ENCODE measurements at regions not wholly inside any gene's neighbourhood (a gene's known extent, or its start where the extent isn't known, plus 50 kb on each side); places are given as distances from the start of the nearest gene placed in this dataset.

DNA sequence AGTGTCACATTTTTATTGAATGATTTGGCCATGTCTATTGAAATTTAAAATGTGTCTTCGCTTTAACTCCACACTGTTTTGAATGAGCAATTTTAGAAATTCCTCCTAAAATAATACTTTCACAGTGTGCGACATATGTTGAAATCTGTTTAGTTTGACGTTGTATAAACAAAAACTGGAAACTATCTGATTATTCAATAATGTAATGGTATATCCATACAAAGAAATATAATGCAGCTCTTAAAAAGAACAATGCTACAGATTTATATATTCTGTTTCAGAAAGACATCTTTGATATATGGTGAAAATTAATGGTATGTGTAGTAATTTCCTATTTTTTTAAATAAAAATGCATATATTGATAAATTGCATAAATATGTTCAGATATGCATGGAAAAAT lies 268.7 kb upstream of the SORL1-AS1 start:
- Histone ChIP-seq H3K4me1 (peaks cover 12% of the 10 kb centered on the region), H3K27me3 (no peaks in the 10 kb centered on the region), H3K27ac (no peak overlapping the region), H3K36me3 (ENCODE audit: low read depth, missing control alignments) (no peaks in the 10 kb centered on the region), H3K9me3 (no peaks in the 10 kb centered on the region), H3K4me3 (no peak overlapping the region)
- WGBS, 2 donors, result 86 to 89% methylated on average over 3 of the region's 3 CpGs
- DNase-seq, result no peak
- intact Hi-C loops (cut with DNase I; ENCODE audit: low total_unique reads), result loop anchor here (10.0 kb wide), 1 partner anchor 47 kb away; no protein-coding TSS in a partner anchor
- TF ChIP-seq POLR2A (IDR thresholded peaks at IDR 0.05) (no peak), CTCF (IDR thresholded peaks at IDR 0.05) (no peak)

- no peak for TF ChIP-seq POLR2A (IDR thresholded peaks at IDR 0.05)
- TF ChIP-seq CTCF (IDR thresholded peaks at IDR 0.05), result no peak
- H3K36me3 ChIP-seq (ENCODE audit: low read depth, missing control alignments), result no peaks in the 10 kb centered on the region
- intact Hi-C loops (cut with DNase I; ENCODE audit: low total_unique reads), result no loop called here
- no peak overlapping the region for H3K27ac ChIP-seq
- no peaks in the 10 kb centered on the region for H3K9me3 ChIP-seq
- no peaks in the 10 kb centered on the region for H3K27me3 ChIP-seq
- H3K4me3 ChIP-seq, result no peak overlapping the region
- WGBS, 2 donors, result 92 to 98% methylated on average over 2 of the region's 2 CpGs
- H3K4me1 ChIP-seq, result peaks cover 3% of the 10 kb centered on the region
- DNase-seq, result no peak
Measured at GRCh38 chr11:121717296-121717695, 264.5 kb upstream of the SORL1-AS1 start.

DNA sequence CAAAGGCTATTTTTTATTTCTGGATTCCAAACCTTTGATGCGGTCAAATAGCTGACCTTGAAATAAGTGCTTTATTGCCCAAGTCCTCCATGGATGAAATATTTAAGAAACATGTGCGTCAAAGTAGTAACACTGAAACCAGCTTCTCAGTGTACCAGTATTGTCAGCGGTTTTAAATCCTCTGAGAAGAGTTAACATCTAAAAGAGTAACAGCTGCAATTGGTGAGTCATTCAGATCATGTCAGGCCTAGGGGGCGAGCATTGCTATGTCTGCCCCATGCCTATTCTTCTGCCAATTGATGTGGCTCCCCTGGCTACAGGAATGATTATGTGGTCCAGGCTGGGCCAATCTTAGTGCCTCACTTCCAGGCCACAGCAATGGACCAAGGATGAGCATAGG lies 263.3 kb upstream of the SORL1-AS1 start:
- no peak overlapping the region for H3K27ac ChIP-seq
- no peaks in the 10 kb centered on the region for H3K36me3 ChIP-seq (ENCODE audit: low read depth, missing control alignments)
- TF ChIP-seq CTCF (IDR thresholded peaks at IDR 0.05) (no peak), POLR2A (IDR thresholded peaks at IDR 0.05) (no peak)
- H3K4me3 ChIP-seq, result no peak overlapping the region
- 86 to 91% methylated on average over 4 of the region's 4 CpGs for WGBS, 2 donors
- DNase-seq, result no peak
- H3K27me3 ChIP-seq, result no peaks in the 10 kb centered on the region
- no peaks in the 10 kb centered on the region for H3K9me3 ChIP-seq
- H3K4me1 ChIP-seq, result no peaks in the 10 kb centered on the region
- intact Hi-C loops (cut with DNase I; ENCODE audit: low total_unique reads), result no loop called here

DNA sequence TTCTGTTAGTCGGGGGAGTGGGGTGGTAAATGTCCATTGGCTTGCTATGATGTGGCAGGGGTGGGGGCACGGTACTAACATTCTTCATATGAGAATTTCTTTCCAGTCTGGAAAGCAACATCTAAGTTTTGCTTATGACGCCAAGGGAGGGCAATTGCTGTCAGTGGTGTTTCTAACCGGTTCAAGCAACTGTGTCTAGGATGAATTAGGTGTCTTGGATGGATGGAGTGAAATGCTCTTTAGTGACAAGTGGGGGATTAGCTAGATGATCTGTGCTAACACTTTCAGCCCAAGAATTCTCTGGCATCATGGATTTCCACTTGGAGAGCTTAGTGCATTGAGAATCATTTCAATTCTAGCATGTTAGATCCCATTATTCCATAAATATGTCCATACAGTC lies 262.6 kb upstream of the SORL1-AS1 start:
- intact Hi-C loops (cut with DNase I; ENCODE audit: low total_unique reads), result no loop called here
- TF ChIP-seq CTCF (IDR thresholded peaks at IDR 0.05) (no peak), POLR2A (IDR thresholded peaks at IDR 0.05) (no peak)
- H3K27me3 ChIP-seq, result no peaks in the 10 kb centered on the region
- H3K4me1 ChIP-seq, result no peaks in the 10 kb centered on the region
- no peak overlapping the region for H3K27ac ChIP-seq
- H3K9me3 ChIP-seq, result no peaks in the 10 kb centered on the region
- H3K36me3 ChIP-seq (ENCODE audit: low read depth, missing control alignments), result no peaks in the 10 kb centered on the region
- no peak for DNase-seq
- 93 to 95% methylated on average over 4 of the region's 4 CpGs for WGBS, 2 donors
- H3K4me3 ChIP-seq, result no peak overlapping the region

- intact Hi-C loops (cut with DNase I; ENCODE audit: low total_unique reads), result no loop called here
- Histone ChIP-seq H3K4me3 (no peak overlapping the region), H3K36me3 (ENCODE audit: low read depth, missing control alignments) (no peaks in the 10 kb centered on the region), H3K27me3 (no peaks in the 10 kb centered on the region), H3K9me3 (no peaks in the 10 kb centered on the region), H3K4me1 (no peaks in the 10 kb centered on the region), H3K27ac (no peak overlapping the region)
- TF ChIP-seq POLR2A (IDR thresholded peaks at IDR 0.05) (no peak), CTCF (IDR thresholded peaks at IDR 0.05) (no peak)
- no peak for DNase-seq
- 95 to 97% methylated on average over 3 of the region's 3 CpGs for WGBS, 2 donors
Measured at GRCh38 chr11:121714351-121714750, 261.6 kb upstream of the SORL1-AS1 start.

All from testis (tissue), 2 donors.